KMS-11 (cell line): ENCODE measurements at regions not wholly inside any gene's neighbourhood (a gene's known extent, or its start where the extent isn't known, plus 50 kb on each side); places are given as distances from the start of the nearest gene placed in this dataset.

ENCODE experiments used
- H2AFZ ChIP-seq: fragments of 200-600 bp; sonication (generic); 2 replicates; pipeline ENCODE4 v1.6.1; 2016; ENCODE audit warnings: antibody characterized with exemption, mixed run types, low read depth
- H3K27ac ChIP-seq: fragments of 200-600 bp; sonication (generic); 2 replicates; pipeline ENCODE4 v1.6.1; 2016; ENCODE audit warnings: mild to moderate bottlenecking, mixed run types
- H3K27me3 ChIP-seq: fragments of 200-600 bp; sonication (generic); 2 replicates; pipeline ENCODE4 v1.6.1; 2017; ENCODE audit warnings: mild to moderate bottlenecking, low read depth, mixed run types, moderate library complexity; ENCODE audit not compliant: insufficient read depth
- H3K36me3 ChIP-seq: fragments of 200-600 bp; sonication (generic); 2 replicates; pipeline ENCODE4 v1.6.1; 2017; ENCODE audit warnings: mild to moderate bottlenecking, mixed run types; ENCODE audit not compliant: insufficient read depth
- H3K4me1 ChIP-seq: fragments of 200-600 bp; sonication (generic); 2 replicates; pipeline ENCODE4 v1.6.1; 2016; ENCODE audit warnings: mild to moderate bottlenecking, low read depth, mixed run types; ENCODE audit not compliant: poor library complexity, severe bottlenecking
- H3K4me2 ChIP-seq: fragments of 200-600 bp; sonication (generic); 2 replicates; pipeline ENCODE4 v1.7.0; 2016; ENCODE audit warnings: mild to moderate bottlenecking, mixed run types
- H3K4me3 ChIP-seq: fragments of 200-600 bp; sonication (generic); IDR thresholded peaks from 2 replicates; pipeline ENCODE4 v1.6.1; 2017; ENCODE audit warnings: low read depth, low read length, mixed read lengths; ENCODE audit not compliant: insufficient read depth
- H3K79me2 ChIP-seq: fragments of 200-600 bp; sonication (generic); 2 replicates; pipeline ENCODE4 v1.6.1; 2016; ENCODE audit warnings: low read depth, mixed run types; ENCODE audit not compliant: insufficient read depth
- H3K9ac ChIP-seq: fragments of 200-600 bp; sonication (generic); 2 replicates; pipeline ENCODE4 v1.6.1; 2016; ENCODE audit warnings: mild to moderate bottlenecking, mixed run types
- H4K20me1 ChIP-seq: fragments of 200-600 bp; sonication (generic); 2 replicates; pipeline ENCODE4 v1.6.1; 2016; ENCODE audit warnings: mild to moderate bottlenecking, mixed run types; ENCODE audit not compliant: insufficient read depth
- TF ChIP-seq, protein P1 (sequence below): fragments of 200-600 bp; sonication (generic); conservative IDR thresholded peaks from 2 replicates; pipeline ENCODE4 v1.6.1; 2017; ENCODE audit warnings: low read depth, mild to moderate bottlenecking, antibody characterized with exemption, low read length, moderate library complexity, mixed read lengths

- no peaks in the 10 kb centered on the region for H3K79me2 ChIP-seq
- TF ChIP-seq, protein P1, sequence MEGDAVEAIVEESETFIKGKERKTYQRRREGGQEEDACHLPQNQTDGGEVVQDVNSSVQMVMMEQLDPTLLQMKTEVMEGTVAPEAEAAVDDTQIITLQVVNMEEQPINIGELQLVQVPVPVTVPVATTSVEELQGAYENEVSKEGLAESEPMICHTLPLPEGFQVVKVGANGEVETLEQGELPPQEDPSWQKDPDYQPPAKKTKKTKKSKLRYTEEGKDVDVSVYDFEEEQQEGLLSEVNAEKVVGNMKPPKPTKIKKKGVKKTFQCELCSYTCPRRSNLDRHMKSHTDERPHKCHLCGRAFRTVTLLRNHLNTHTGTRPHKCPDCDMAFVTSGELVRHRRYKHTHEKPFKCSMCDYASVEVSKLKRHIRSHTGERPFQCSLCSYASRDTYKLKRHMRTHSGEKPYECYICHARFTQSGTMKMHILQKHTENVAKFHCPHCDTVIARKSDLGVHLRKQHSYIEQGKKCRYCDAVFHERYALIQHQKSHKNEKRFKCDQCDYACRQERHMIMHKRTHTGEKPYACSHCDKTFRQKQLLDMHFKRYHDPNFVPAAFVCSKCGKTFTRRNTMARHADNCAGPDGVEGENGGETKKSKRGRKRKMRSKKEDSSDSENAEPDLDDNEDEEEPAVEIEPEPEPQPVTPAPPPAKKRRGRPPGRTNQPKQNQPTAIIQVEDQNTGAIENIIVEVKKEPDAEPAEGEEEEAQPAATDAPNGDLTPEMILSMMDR: no peak
- no peak overlapping the region for H3K9ac ChIP-seq
- no peak overlapping the region for H3K27ac ChIP-seq
- no peak overlapping the region for H2AFZ ChIP-seq
- no peaks in the 10 kb centered on the region for H4K20me1 ChIP-seq
- H3K27me3 ChIP-seq: no peaks in the 10 kb centered on the region
- H3K4me3 ChIP-seq: no peak overlapping the region
- no peak overlapping the region for H3K4me2 ChIP-seq
- H3K36me3 ChIP-seq: no peaks in the 10 kb centered on the region
- H3K4me1 ChIP-seq: no peaks in the 10 kb centered on the region
Measured at GRCh38 chr2:4295680-4296079, 592.3 kb downstream of the DCDC2C start.

GRCh38 chr2:4300616-4301015 lies 597.2 kb downstream of the DCDC2C start:
- TF ChIP-seq, protein P1: no peak
- no peak overlapping the region for H2AFZ ChIP-seq
- no peaks in the 10 kb centered on the region for H3K36me3 ChIP-seq
- H3K4me3 ChIP-seq: no peak overlapping the region
- H3K4me1 ChIP-seq: no peaks in the 10 kb centered on the region
- H3K27ac ChIP-seq: no peak overlapping the region
- no peaks in the 10 kb centered on the region for H4K20me1 ChIP-seq
- no peaks in the 10 kb centered on the region for H3K79me2 ChIP-seq
- H3K27me3 ChIP-seq: no peaks in the 10 kb centered on the region
- no peak overlapping the region for H3K9ac ChIP-seq
- no peak overlapping the region for H3K4me2 ChIP-seq

GRCh38 chr2:4324531-4324930 lies 621.2 kb downstream of the DCDC2C start:
- no peaks in the 10 kb centered on the region for H4K20me1 ChIP-seq
- H3K27ac ChIP-seq: no peak overlapping the region
- H2AFZ ChIP-seq: no peak overlapping the region
- H3K4me2 ChIP-seq: no peak overlapping the region
- H3K27me3 ChIP-seq: no peaks in the 10 kb centered on the region
- no peak overlapping the region for H3K9ac ChIP-seq
- no peak overlapping the region for H3K4me3 ChIP-seq
- H3K36me3 ChIP-seq: no peaks in the 10 kb centered on the region
- TF ChIP-seq, protein P1: no peak
- no peaks in the 10 kb centered on the region for H3K4me1 ChIP-seq
- no peaks in the 10 kb centered on the region for H3K79me2 ChIP-seq

GRCh38 chr2:4336864-4337263 lies 633.5 kb downstream of the DCDC2C start:
- TF ChIP-seq, protein P1: no peak
- Histone ChIP-seq H2AFZ (no peak overlapping the region), H3K79me2 (no peaks in the 10 kb centered on the region), H3K4me1 (no peaks in the 10 kb centered on the region), H3K27me3 (no peaks in the 10 kb centered on the region), H3K9ac (no peak overlapping the region), H3K36me3 (no peaks in the 10 kb centered on the region), H3K4me2 (no peak overlapping the region), H4K20me1 (no peaks in the 10 kb centered on the region), H3K27ac (no peak overlapping the region), H3K4me3 (no peak overlapping the region)
